Forelimb muscle (tissue), 1 donor: ENCODE measurements at regions not wholly inside any gene's neighbourhood (a gene's known extent, or its start where the extent isn't known, plus 50 kb on each side); places are given as distances from the start of the nearest gene placed in this dataset.

ENCODE experiments used
- DNase-seq: peaks from one replicate; pipeline ENCODE4 v3.0.0-alpha.2; 2013; ENCODE audit warnings: low read depth

DNA sequence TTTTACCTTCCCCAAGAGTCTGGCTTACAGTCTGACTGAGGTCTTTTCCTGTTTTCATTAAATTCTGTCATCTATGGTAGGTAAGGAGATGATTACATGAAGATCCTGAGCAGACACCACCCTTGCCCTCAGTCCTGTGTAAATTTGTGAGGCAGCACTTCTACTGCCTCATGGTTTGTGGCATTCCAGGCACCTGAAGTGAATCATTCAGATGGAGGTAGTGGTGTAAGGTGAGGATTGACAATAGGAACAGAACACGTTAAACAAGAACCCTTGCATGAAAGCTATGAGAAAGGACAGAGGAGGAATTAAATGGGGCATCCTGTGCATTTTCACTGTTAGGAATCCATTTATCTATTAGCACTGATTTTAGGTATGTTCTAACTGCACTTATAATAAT lies 618.6 kb downstream of the TLL1 start:
- no peak for DNase-seq

GRCh38 chr4:166493924-166494345 lies 620.9 kb downstream of the TLL1 start:
- DNase-seq = no peak

- peak; percentile 32 for DNase-seq
These were observed 625.5 kb downstream of the TLL1 start for GRCh38 chr4:166498546-166498945.

- no peak for DNase-seq
These were observed 626.8 kb downstream of the TLL1 start for GRCh38 chr4:166499820-166500219.

DNA sequence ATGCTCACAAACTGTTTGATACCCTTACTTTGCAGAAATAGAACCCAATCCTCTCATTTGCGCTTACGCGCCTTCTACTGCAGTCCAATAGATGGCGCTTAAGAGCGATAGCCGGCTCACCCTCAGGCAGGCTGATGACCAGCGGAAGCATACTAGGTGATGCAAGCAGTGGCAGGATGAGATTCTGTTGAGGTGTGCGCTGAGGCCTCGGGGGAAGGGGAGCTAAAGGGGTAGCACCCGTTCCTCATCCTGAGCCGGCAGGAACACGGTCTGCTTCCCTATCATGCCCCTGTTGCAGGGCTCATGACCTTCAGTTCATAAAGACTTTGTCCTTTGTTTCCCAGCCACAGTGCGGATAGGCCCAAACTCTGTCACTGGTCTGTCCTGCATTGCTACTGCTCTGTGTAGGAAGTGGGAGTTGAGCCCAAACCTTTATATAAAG lies 628.9 kb downstream of the TLL1 start:
- no peak for DNase-seq

- no peak for DNase-seq
These were observed 629.6 kb downstream of the TLL1 start for GRCh38 chr4:166502660-166503059.

GRCh38 chr4:166506051-166506450 lies 633.0 kb downstream of the TLL1 start:
- DNase-seq = no peak

DNA sequence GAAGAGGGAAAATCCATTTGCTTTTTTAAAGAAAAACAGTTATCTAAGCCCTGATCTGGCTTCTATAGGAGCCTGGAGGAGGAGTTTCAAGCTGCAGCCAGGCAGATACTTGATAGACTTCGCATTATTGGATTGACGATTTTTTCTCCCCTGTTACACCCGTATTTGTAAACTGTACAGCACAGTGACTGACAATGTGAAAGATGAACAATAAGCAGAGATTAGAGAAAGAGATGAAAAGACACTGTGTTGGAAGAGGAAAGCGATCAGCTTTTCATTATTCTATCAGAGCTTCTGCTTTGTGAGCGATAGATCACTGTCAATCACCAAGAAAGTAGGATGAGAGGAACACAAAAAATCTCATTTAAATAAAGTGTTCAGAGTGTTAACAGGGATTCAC lies 639.2 kb downstream of the TLL1 start:
- no peak for DNase-seq

DNA sequence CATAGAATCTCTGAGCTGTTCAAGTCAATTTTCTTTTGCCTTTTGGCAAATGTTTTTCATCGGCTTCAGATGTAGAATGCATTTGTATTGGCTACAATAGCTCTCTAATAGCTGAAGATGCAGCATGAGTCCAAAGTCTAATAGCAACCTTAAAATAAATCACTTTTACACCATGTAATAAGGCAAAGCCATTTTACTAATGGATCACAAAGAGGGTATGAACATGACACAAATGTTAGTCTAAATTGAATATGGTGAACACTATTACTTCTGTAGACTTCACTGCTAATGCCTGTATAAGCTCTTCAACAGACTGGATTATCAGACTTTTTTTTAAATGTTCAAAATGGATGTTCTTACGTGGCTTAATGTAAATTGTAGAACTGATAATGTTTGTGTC lies 645.3 kb downstream of the TLL1 start:
- DNase-seq = no peak

- no peak for DNase-seq
These were observed 645.7 kb downstream of the TLL1 start for GRCh38 chr4:166518776-166519175.

DNA sequence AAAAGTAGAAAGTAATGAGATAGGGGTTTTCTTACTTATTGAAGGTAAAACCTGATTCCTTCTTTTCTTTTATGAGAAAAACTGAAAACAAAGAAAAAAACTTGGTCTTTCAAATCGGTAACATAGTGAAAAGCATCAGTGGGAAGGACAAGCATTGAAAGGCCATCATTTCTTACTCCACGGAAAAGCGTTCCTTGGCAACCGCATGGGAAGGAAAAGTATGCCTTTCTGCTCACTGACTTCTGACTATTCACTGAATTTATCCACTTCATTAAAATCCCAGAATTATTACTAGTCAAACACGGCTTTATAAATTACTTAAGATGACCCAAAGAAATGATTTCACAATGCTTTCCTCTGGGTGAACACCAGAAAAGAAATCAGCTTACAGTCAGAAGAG lies 646.7 kb downstream of the TLL1 start:
- DNase-seq = no peak

GRCh38 chr4:166527500-166527899 lies 654.5 kb downstream of the TLL1 start:
- no peak for DNase-seq

GRCh38 chr4:166531703-166532102 lies 658.7 kb downstream of the TLL1 start:
- no peak for DNase-seq

GRCh38 chr4:166535865-166536264 lies 662.8 kb downstream of the TLL1 start:
- no peak for DNase-seq

GRCh38 chr4:166538491-166539005 lies 665.5 kb downstream of the TLL1 start:
- DNase-seq = no peak

- no peak for DNase-seq
These were observed 673.0 kb downstream of the TLL1 start for GRCh38 chr4:166546009-166546408.

GRCh38 chr4:166577639-166578038 lies 656.7 kb downstream of the SPOCK3 start:
- DNase-seq = no peak

DNA sequence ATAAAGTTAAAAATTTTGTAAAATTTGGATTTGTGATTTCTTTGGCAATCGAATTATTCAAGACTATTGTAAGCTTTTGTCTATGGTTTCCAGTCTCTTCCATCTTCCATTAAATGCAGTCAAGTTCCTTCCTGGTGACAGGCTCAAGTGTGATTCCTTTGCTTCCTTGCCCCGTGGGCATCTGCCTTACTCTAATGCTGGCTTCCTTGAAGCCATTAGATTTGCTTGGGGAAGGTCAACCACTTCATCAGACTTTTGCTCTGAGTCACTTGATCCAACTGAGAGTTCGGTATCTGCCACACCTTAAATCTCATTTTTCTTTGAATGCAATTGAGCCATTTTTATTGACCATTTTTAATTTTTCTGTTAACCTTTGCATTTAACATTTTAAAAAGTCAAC lies 648.8 kb downstream of the SPOCK3 start:
- DNase-seq = no peak

DNA sequence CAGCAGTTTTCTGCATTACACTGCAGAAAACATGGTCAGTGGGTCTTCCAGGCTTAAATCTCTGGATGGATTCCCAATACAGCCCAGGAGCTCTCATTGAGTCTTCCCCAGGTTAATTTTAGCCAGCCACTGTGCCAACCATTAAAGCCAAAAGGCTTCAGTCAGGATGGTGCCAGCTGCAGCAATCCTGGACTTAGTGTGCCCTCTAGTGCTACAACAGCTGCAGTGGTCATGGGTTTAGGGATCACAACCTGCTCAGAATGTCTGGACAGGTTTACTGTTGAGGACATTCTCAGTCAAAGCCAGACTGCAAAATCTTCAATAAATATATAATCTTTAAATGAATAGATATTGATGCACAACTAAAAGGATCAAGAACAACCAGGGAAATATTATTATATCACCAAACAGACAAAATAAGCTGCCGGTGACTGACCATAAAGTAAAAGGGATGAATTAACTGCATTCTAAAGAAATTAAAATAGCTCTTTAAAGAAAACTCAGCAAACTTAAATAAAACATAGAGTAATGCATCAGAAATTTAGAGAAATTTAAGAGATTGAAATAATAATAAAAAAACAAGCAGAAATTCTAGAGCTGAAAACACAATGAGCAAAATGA lies 639.9 kb downstream of the SPOCK3 start:
- no peak for DNase-seq

GRCh38 chr4:166600264-166600663 lies 634.0 kb downstream of the SPOCK3 start:
- DNase-seq = no peak

DNA sequence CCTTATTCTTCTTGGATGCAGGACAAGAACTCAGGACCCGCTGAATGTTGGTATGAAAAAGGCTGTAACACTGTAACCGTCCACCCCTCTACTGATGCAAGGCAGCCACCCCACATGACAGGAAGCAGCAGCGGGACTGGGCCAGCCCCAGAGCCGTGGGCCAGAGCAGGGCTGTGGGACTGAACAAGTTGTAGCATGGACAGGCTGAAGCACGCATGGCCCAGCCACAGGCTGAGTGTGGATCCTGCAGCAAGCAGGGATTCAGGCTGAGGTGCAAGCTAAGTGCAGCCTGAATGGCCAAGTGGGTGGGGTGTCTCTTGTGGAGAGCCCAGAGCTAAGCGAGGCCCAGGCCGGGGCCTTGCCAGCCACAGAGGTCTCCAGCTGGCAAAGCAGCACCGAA lies 632.2 kb downstream of the SPOCK3 start:
- no peak for DNase-seq

DNA sequence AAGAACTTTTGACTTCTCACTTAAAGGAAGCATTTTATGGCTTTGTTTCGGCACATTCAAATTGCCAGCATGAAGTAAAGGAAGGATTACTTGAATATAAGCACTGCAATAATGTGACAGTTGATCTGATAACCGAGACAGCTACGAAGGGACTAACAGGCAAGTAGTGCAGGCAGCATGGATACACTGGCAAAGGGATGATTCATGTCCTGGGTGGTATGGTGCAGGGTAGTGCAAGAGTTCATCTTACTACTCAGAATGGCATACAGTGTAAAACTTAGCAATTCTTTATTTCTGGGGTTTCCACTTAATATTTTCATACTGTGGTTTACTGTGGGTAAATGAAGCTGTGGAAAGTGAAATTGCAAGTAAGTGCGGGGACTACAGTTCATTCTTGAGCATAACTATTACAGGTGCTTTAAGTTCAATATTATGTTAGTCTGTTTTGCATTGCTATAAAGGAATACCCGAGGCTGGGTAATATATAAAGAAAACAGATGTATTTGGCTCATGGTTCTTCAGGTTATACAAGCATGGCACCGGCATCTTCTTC lies 611.8 kb downstream of the SPOCK3 start:
- DNase-seq = no peak

DNA sequence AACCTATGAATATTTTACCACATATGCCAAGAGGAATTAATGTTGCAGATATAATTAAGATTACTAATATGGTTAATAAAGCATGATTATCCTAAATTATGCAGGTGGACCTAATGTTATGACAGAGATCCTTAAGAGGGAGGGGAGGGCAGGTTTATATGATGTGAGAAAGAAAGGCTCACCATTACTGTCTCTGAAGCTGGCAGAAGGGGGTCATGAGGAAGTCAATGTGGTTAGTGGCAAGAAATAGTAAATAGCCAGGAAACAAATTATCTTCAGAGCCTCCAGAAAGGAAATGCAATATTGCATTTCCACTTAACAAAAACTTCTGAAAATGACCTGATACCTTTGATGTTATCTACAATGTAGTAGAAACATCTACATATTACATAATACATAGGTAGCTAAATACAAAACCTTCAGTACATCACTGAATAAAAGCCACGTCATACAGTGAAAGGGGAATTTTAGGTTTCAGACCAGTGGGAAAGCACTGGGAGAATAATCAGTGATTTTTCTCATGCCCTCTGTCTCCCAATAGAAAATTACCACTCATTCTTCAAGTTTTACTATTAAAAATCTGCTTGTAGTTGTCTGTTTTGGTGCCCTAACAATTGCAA lies 609.2 kb downstream of the SPOCK3 start:
- DNase-seq = no peak
